ENCODE measurements at regions not wholly inside any gene's neighbourhood (a gene's known extent, or its start where the extent isn't known, plus 50 kb on each side); places are given as distances from the start of the nearest gene placed in this dataset.

- Histone ChIP-seq H3K4me1 (ENCODE audit: low read length) (no peaks in the 10 kb centered on the region), H3K4me2 (ENCODE audit: low read length) (no peak overlapping the region), H3K79me2 (ENCODE audit: low read length) (no peaks in the 10 kb centered on the region), H4K20me1 (ENCODE audit: insufficient read depth, low read length) (no peaks in the 10 kb centered on the region), H3K27ac (ENCODE audit: low read length) (no peak overlapping the region), H3K36me3 (replicated peaks; ENCODE audit: low read depth, low read length) (no peaks in the 10 kb centered on the region), H3K27me3 (ENCODE audit: low read depth, low read length) (no peaks in the 10 kb centered on the region), H2AFZ (ENCODE audit: low read depth, low read length) (no peak overlapping the region), H3K9ac (ENCODE audit: low read length) (no peak overlapping the region), H3K4me3 (ENCODE audit: low read length) (no peak overlapping the region), H3K9me3 (ENCODE audit: insufficient read depth, low read length) (no peaks in the 10 kb centered on the region)
- no peak for TF ChIP-seq CTCF (IDR thresholded peaks at IDR 0.05; ENCODE audit: low read depth, low read length)
- no peak for TF ChIP-seq EZH2phosphoT487 (IDR thresholded peaks at IDR 0.05; ENCODE audit: low read depth)
Measured at GRCh38 chr4:158046345-158046744, 126.5 kb downstream of the GASK1B start.

GRCh38 chr4:158043971-158044618 is 128.7 kb downstream of the GASK1B start:
- H3K36me3 ChIP-seq (replicated peaks; ENCODE audit: low read depth, low read length): peaks cover under 1% of the 10 kb centered on the region
- H3K4me2 ChIP-seq (ENCODE audit: low read length): no peak overlapping the region
- H4K20me1 ChIP-seq (ENCODE audit: insufficient read depth, low read length): no peaks in the 10 kb centered on the region
- TF ChIP-seq EZH2phosphoT487 (IDR thresholded peaks at IDR 0.05; ENCODE audit: low read depth) (no peak), CTCF (IDR thresholded peaks at IDR 0.05; ENCODE audit: low read depth, low read length) (no peak)
- H2AFZ ChIP-seq (ENCODE audit: low read depth, low read length): no peak overlapping the region
- no peak overlapping the region for H3K27ac ChIP-seq (ENCODE audit: low read length)
- no peak overlapping the region for H3K4me3 ChIP-seq (ENCODE audit: low read length)
- H3K4me1 ChIP-seq (ENCODE audit: low read length): no peaks in the 10 kb centered on the region
- no peak overlapping the region for H3K9ac ChIP-seq (ENCODE audit: low read length)
- H3K9me3 ChIP-seq (ENCODE audit: insufficient read depth, low read length): peaks cover 12% of the 10 kb centered on the region; the same call in 1 of the 2 replicates
- H3K79me2 ChIP-seq (ENCODE audit: low read length): no peaks in the 10 kb centered on the region
- no peaks in the 10 kb centered on the region for H3K27me3 ChIP-seq (ENCODE audit: low read depth, low read length)

- no peak overlapping the region for H3K4me2 ChIP-seq (ENCODE audit: low read length)
- H3K9me3 ChIP-seq (ENCODE audit: insufficient read depth, low read length): peaks cover 15% of the 10 kb centered on the region; the same call in 1 of the 2 replicates
- no peaks in the 10 kb centered on the region for H3K4me1 ChIP-seq (ENCODE audit: low read length)
- no peak overlapping the region for H2AFZ ChIP-seq (ENCODE audit: low read depth, low read length)
- no peaks in the 10 kb centered on the region for H4K20me1 ChIP-seq (ENCODE audit: insufficient read depth, low read length)
- H3K27ac ChIP-seq (ENCODE audit: low read length): no peak overlapping the region
- H3K9ac ChIP-seq (ENCODE audit: low read length): no peak overlapping the region
- H3K79me2 ChIP-seq (ENCODE audit: low read length): no peaks in the 10 kb centered on the region
- H3K4me3 ChIP-seq (ENCODE audit: low read length): no peak overlapping the region
- TF ChIP-seq EZH2phosphoT487 (IDR thresholded peaks at IDR 0.05; ENCODE audit: low read depth): no peak
- no peak for TF ChIP-seq CTCF (IDR thresholded peaks at IDR 0.05; ENCODE audit: low read depth, low read length)
- H3K27me3 ChIP-seq (ENCODE audit: low read depth, low read length): no peaks in the 10 kb centered on the region
- peaks cover 5% of the 10 kb centered on the region for H3K36me3 ChIP-seq (replicated peaks; ENCODE audit: low read depth, low read length)
Measured at GRCh38 chr4:158042591-158043030, 130.2 kb downstream of the GASK1B start.

- Histone ChIP-seq H3K4me1 (ENCODE audit: low read length) (peaks cover 4% of the 10 kb centered on the region), H3K27ac (ENCODE audit: low read length) (no peak overlapping the region), H2AFZ (ENCODE audit: low read depth, low read length) (no peak overlapping the region), H3K27me3 (ENCODE audit: low read depth, low read length) (no peaks in the 10 kb centered on the region), H4K20me1 (ENCODE audit: insufficient read depth, low read length) (no peaks in the 10 kb centered on the region), H3K9ac (ENCODE audit: low read length) (no peak overlapping the region), H3K4me3 (ENCODE audit: low read length) (no peak overlapping the region), H3K9me3 (ENCODE audit: insufficient read depth, low read length) (peaks cover 15% of the 10 kb centered on the region; the same call in 1 of the 2 replicates), H3K79me2 (ENCODE audit: low read length) (no peaks in the 10 kb centered on the region), H3K36me3 (replicated peaks; ENCODE audit: low read depth, low read length) (peaks cover 5% of the 10 kb centered on the region), H3K4me2 (ENCODE audit: low read length) (no peak overlapping the region)
- TF ChIP-seq EZH2phosphoT487 (IDR thresholded peaks at IDR 0.05; ENCODE audit: low read depth): no peak
- no peak for TF ChIP-seq CTCF (IDR thresholded peaks at IDR 0.05; ENCODE audit: low read depth, low read length)
Measured at GRCh38 chr4:158038718-158039117, 134.1 kb downstream of the GASK1B start.
